ENCODE measurements at regions not wholly inside any gene's neighbourhood (a gene's known extent, or its start where the extent isn't known, plus 50 kb on each side); places are given as distances from the start of the nearest gene placed in this dataset.

DNA sequence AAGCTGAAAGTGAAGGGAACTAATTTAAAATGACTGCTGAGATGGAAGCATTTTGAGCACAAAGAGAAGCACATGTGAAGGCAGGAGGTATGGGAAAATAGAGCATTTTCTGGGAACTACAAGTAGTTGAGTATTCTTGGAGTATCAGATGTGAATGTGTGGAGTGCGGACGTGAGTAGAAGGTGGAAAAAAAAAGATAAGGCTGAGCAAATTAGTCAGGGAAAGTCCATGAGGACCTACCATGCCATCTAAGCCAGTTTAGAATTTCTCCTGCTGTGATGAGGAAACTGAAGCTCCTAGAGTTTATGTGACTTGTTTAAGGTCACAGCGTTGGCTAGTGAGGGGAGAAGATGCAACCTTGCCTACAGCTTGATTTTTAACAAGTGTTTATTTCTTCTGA lies 578.1 kb upstream of the MIR17HG start:
- H3K36me3 ChIP-seq = no peaks in the 10 kb centered on the region
- ATAC-seq (ENCODE audit: insufficient number of reproducible peaks, low FRiP score, low read depth) (no peak), DNase-seq (ENCODE audit: low spot score) (no peak)
- TF ChIP-seq CTCF (IDR thresholded peaks at IDR 0.05) = no peak
- H3K4me3 ChIP-seq = no peak overlapping the region
- no peak overlapping the region for H3K27ac ChIP-seq
- no peaks in the 10 kb centered on the region for H3K27me3 ChIP-seq (replicated peaks; ENCODE audit: insufficient read depth)
- H3K9me3 ChIP-seq = no peaks in the 10 kb centered on the region
- H3K4me1 ChIP-seq (ENCODE audit: control insufficient read depth in 1 of 2, low read depth in 2 of 2) = no peaks in the 10 kb centered on the region

GRCh38 chr13:90770334-90770733 lies 577.2 kb upstream of the MIR17HG start:
- no peaks in the 10 kb centered on the region for H3K36me3 ChIP-seq
- no peaks in the 10 kb centered on the region for H3K9me3 ChIP-seq
- no peak overlapping the region for H3K27ac ChIP-seq
- ATAC-seq (ENCODE audit: insufficient number of reproducible peaks, low FRiP score, low read depth) (no peak), DNase-seq (ENCODE audit: low spot score) (no peak)
- H3K27me3 ChIP-seq (replicated peaks; ENCODE audit: insufficient read depth) = no peaks in the 10 kb centered on the region
- H3K4me3 ChIP-seq = no peak overlapping the region
- no peak for TF ChIP-seq CTCF (IDR thresholded peaks at IDR 0.05)
- no peaks in the 10 kb centered on the region for H3K4me1 ChIP-seq (ENCODE audit: control insufficient read depth in 1 of 2, low read depth in 2 of 2)

- Histone ChIP-seq H3K36me3 (no peaks in the 10 kb centered on the region), H3K9me3 (no peaks in the 10 kb centered on the region), H3K4me3 (no peak overlapping the region), H3K27me3 (replicated peaks; ENCODE audit: insufficient read depth) (no peaks in the 10 kb centered on the region), H3K4me1 (ENCODE audit: control insufficient read depth in 1 of 2, low read depth in 2 of 2) (no peaks in the 10 kb centered on the region), H3K27ac (no peak overlapping the region)
- TF ChIP-seq CTCF (IDR thresholded peaks at IDR 0.05) = no peak
- ATAC-seq (ENCODE audit: insufficient number of reproducible peaks, low FRiP score, low read depth) (no peak), DNase-seq (ENCODE audit: low spot score) (no peak)
Observed at GRCh38 chr13:90773681-90774080, 573.8 kb upstream of the MIR17HG start.

DNA sequence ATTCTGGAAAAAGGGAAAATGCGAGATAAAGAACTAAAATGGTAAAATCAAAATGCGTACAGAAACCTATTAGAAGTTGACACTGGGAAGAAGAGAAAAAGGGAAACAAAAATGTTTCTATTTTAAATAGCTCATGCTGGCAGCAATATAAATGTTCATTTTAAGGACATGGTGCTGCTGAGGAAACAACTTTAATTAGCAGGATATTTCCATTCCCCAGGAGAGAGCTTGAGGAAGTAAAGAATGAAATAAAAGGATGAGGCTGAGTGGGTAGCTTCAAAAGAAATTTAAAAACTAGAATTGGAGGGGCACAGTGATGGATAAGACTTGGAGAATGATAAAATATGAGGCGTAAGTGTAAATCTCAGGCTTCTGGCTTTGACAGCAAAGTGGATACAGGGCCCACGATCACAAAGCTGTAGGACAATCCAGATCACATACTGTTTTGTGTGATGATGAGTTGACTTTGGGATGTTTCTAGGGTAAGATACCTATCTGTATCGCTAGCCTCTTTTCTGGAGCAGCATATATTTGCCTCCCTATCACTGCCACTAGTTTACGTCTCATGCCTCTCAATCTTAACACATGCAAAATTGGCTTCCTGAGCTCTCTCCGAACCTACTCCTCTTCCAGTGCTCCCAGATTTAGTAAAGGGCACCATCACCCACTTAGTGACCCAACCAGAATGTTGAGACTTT lies 571.3 kb upstream of the MIR17HG start:
- Histone ChIP-seq H3K27ac (no peak overlapping the region), H3K4me3 (no peak overlapping the region), H3K27me3 (replicated peaks; ENCODE audit: insufficient read depth) (no peaks in the 10 kb centered on the region), H3K36me3 (no peaks in the 10 kb centered on the region), H3K4me1 (ENCODE audit: control insufficient read depth in 1 of 2, low read depth in 2 of 2) (no peaks in the 10 kb centered on the region), H3K9me3 (no peaks in the 10 kb centered on the region)
- no peak for TF ChIP-seq CTCF (IDR thresholded peaks at IDR 0.05)
- ATAC-seq (ENCODE audit: insufficient number of reproducible peaks, low FRiP score, low read depth) (no peak), DNase-seq (ENCODE audit: low spot score) (no peak)

DNA sequence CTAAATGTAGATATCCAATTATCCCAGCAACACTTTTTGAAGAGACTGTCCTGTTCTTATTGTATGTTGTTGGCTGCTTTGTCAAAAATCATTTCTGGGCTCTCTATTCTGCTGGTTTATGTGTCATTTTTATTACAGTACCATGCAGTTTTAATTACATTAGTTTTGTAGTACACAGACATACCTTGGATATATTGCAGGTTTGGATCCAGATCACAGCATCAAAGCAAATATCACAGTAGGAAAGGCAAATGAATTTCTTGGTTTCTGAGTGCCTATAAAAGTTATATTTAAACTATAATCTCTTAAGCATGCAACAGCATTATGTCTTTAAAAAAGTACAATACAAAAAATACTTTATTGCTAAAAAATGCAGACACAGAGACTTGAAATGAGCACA lies 564.2 kb upstream of the MIR17HG start:
- Histone ChIP-seq H3K27ac (no peak overlapping the region), H3K36me3 (no peaks in the 10 kb centered on the region), H3K4me3 (no peak overlapping the region), H3K4me1 (ENCODE audit: control insufficient read depth in 1 of 2, low read depth in 2 of 2) (no peaks in the 10 kb centered on the region), H3K9me3 (no peaks in the 10 kb centered on the region), H3K27me3 (replicated peaks; ENCODE audit: insufficient read depth) (no peaks in the 10 kb centered on the region)
- ATAC-seq (ENCODE audit: insufficient number of reproducible peaks, low FRiP score, low read depth) (no peak), DNase-seq (ENCODE audit: low spot score) (no peak)
- no peak for TF ChIP-seq CTCF (IDR thresholded peaks at IDR 0.05)

Measured in thoracic aorta (tissue), 2 donors.